H9 (cell line): ENCODE measurements at regions not wholly inside any gene's neighbourhood (a gene's known extent, or its start where the extent isn't known, plus 50 kb on each side); places are given as distances from the start of the nearest gene placed in this dataset.

Experiments
- DNase-seq: peaks from one replicate; pipeline ENCODE4 v3.0.0-alpha.2; 2017
- H2AFZ ChIP-seq: one replicate; pipeline ENCODE4 v1.6.1; 2013; ENCODE audit warnings: mild to moderate bottlenecking, low read length, control low read depth, moderate library complexity
- H2AK5ac ChIP-seq: 2 replicates; pipeline ENCODE4 v1.6.1; 2013; ENCODE audit warnings: low read length, control low read depth, mixed read lengths; ENCODE audit not compliant: insufficient read length
- H2BK120ac ChIP-seq: one replicate; pipeline ENCODE4 v1.6.1; 2013; ENCODE audit warnings: low read depth, mild to moderate bottlenecking, low read length, control low read depth, inconsistent platforms; ENCODE audit not compliant: poor library complexity, severe bottlenecking
- H2BK12ac ChIP-seq: 2 replicates; pipeline ENCODE4 v1.6.1; 2013; ENCODE audit warnings: low read length, control low read depth, mixed read lengths, low read depth; ENCODE audit not compliant: insufficient read length
- H2BK15ac ChIP-seq: 2 replicates; pipeline ENCODE4 v1.6.1; 2013; ENCODE audit warnings: low read depth, low read length, control low read depth
- H2BK20ac ChIP-seq: one replicate; pipeline ENCODE4 v1.6.1; 2013; ENCODE audit warnings: low read depth, mild to moderate bottlenecking, low read length, control low read depth, inconsistent platforms; ENCODE audit not compliant: poor library complexity, severe bottlenecking
- H2BK5ac ChIP-seq: 2 replicates; pipeline ENCODE4 v1.6.1; 2013; ENCODE audit warnings: low read length, control low read depth, mixed read lengths; ENCODE audit not compliant: insufficient read length
- H3K14ac ChIP-seq: 2 replicates; pipeline ENCODE4 v1.6.1; 2013; ENCODE audit warnings: low read length, control low read depth; ENCODE audit not compliant: insufficient read depth
- H3K18ac ChIP-seq: 2 replicates; pipeline ENCODE4 v1.6.1; 2013; ENCODE audit warnings: low read depth, mild to moderate bottlenecking, mixed read lengths, low read length, control low read depth; ENCODE audit not compliant: insufficient read length
- H3K23ac ChIP-seq: 2 replicates; pipeline ENCODE4 v1.6.1; 2013; ENCODE audit warnings: low read length, control low read depth, mixed read lengths, low read depth; ENCODE audit not compliant: insufficient read length
- H3K23me2 ChIP-seq: 2 replicates; pipeline ENCODE4 v1.6.1; 2013; ENCODE audit warnings: low read depth, mild to moderate bottlenecking, mixed read lengths, low read length, control low read depth; ENCODE audit not compliant: insufficient read length, poor library complexity, severe bottlenecking
- H3K27ac ChIP-seq: 2 replicates; pipeline ENCODE4 v1.5.1; 2013; ENCODE audit warnings: low read length, control low read depth, mixed read lengths, low read depth; ENCODE audit not compliant: insufficient read length
- H3K27me3 ChIP-seq: 2 replicates; pipeline ENCODE4 v1.6.1; 2013; ENCODE audit warnings: low read length, control low read depth, inconsistent platforms; ENCODE audit not compliant: insufficient read depth
- H3K4ac ChIP-seq: 2 replicates; pipeline ENCODE4 v1.6.1; 2013; ENCODE audit warnings: low read depth, mild to moderate bottlenecking, control low read depth, inconsistent platforms, low read length, moderate library complexity
- H3K4me1 ChIP-seq: 2 replicates; pipeline ENCODE4 v1.6.1; 2013; ENCODE audit warnings: low read length, control low read depth, inconsistent platforms; ENCODE audit not compliant: insufficient read depth
- H3K4me2 ChIP-seq: 2 replicates; pipeline ENCODE4 v1.6.1; 2013; ENCODE audit warnings: low read length, control low read depth, mixed read lengths; ENCODE audit not compliant: insufficient read length, insufficient read depth
- H3K56ac ChIP-seq: 2 replicates; pipeline ENCODE4 v1.6.1; 2013; ENCODE audit warnings: low read depth, mild to moderate bottlenecking, mixed read lengths, low read length, control low read depth; ENCODE audit not compliant: insufficient read length
- H3K79me1 ChIP-seq: 2 replicates; pipeline ENCODE4 v1.6.1; 2013; ENCODE audit warnings: low read depth, mild to moderate bottlenecking, moderate library complexity, low read length, control low read depth, inconsistent platforms; ENCODE audit not compliant: insufficient read depth, poor library complexity, severe bottlenecking
- H3K79me2 ChIP-seq: 2 replicates; pipeline ENCODE4 v1.6.1; 2013; ENCODE audit warnings: low read length, control low read depth, inconsistent platforms; ENCODE audit not compliant: insufficient read depth
- H3K9ac ChIP-seq: 2 replicates; pipeline ENCODE4 v1.6.1; 2013; ENCODE audit warnings: low read length, control low read depth, mixed read lengths; ENCODE audit not compliant: insufficient read length; ENCODE audit errors: extremely low read depth
- H3K9me3 ChIP-seq: one replicate; pipeline ENCODE4 v1.6.1; 2013; ENCODE audit warnings: low read depth, low read length, inconsistent platforms; ENCODE audit not compliant: control insufficient read depth
- H3T11ph ChIP-seq: one replicate; pipeline ENCODE4 v1.6.1; 2013; ENCODE audit warnings: mild to moderate bottlenecking, low read length, control low read depth, inconsistent platforms
- H4K20me1 ChIP-seq: one replicate; pipeline ENCODE4 v1.6.1; 2013; ENCODE audit not compliant: control insufficient read depth, insufficient read length, insufficient read depth
- H4K5ac ChIP-seq: 2 replicates; pipeline ENCODE4 v1.6.1; 2013; ENCODE audit warnings: low read depth, mild to moderate bottlenecking, mixed read lengths, low read length, control low read depth; ENCODE audit not compliant: insufficient read length
- H4K8ac ChIP-seq: replicated peaks from 2 replicates; pipeline ENCODE4 v1.6.1; 2013; ENCODE audit warnings: low read length, control low read depth, mixed read lengths, low read depth; ENCODE audit not compliant: insufficient read length
- H4K91ac ChIP-seq: 2 replicates; pipeline ENCODE4 v1.6.1; 2013; ENCODE audit warnings: low read depth, mild to moderate bottlenecking, moderate library complexity, mixed read lengths, low read length, control low read depth; ENCODE audit not compliant: insufficient read length
- H3K27ac Mint-ChIP-seq, 3 experiments: 2 replicates in 2 of 3; 3 replicates in 1 of 3; pipeline ENCODE4 v1.8.0; 2020 to 2021; ENCODE audit warnings: mixed read lengths in 3 of 3, mild to moderate bottlenecking in 1 of 3, moderate library complexity in 1 of 3
- H3K27me3 Mint-ChIP-seq: 2 replicates; pipeline ENCODE4 v1.8.0; 2021; ENCODE audit warnings: low read depth, mild to moderate bottlenecking, moderate library complexity, mixed read lengths
- H3K36me3 Mint-ChIP-seq, 3 experiments: 2 replicates in 2 of 3; 3 replicates in 1 of 3; pipeline ENCODE4 v1.8.0; 2020 to 2021; ENCODE audit warnings: low read depth in 3 of 3, mixed read lengths in 3 of 3; ENCODE audit not compliant: insufficient read depth in 1 of 3
- H3K4me1 Mint-ChIP-seq, 2 experiments: 2 replicates each; pipeline ENCODE4 v1.8.0; 2020; ENCODE audit warnings: mixed read lengths in 2 of 2
- H3K4me3 Mint-ChIP-seq, 2 experiments: 2 replicates in 1 of 2; 3 replicates in 1 of 2; pipeline ENCODE4 v1.8.0; 2020 to 2021; ENCODE audit warnings: mild to moderate bottlenecking in 2 of 2, mixed read lengths in 2 of 2, moderate library complexity in 1 of 2
- H3K9me3 Mint-ChIP-seq, 2 experiments: 2 replicates in 1 of 2; 3 replicates in 1 of 2; pipeline ENCODE4 v1.8.0; 2020; ENCODE audit warnings: mild to moderate bottlenecking in 2 of 2, mixed read lengths in 2 of 2, moderate library complexity in 1 of 2
- TF ChIP-seq, protein P1 (sequence below): fragments of 200-600 bp; sonication (generic); conservative IDR thresholded peaks from 3 replicates; pipeline ENCODE4 v1.8.0; 2021; ENCODE audit warnings: antibody characterized with exemption, mild to moderate bottlenecking

DNA sequence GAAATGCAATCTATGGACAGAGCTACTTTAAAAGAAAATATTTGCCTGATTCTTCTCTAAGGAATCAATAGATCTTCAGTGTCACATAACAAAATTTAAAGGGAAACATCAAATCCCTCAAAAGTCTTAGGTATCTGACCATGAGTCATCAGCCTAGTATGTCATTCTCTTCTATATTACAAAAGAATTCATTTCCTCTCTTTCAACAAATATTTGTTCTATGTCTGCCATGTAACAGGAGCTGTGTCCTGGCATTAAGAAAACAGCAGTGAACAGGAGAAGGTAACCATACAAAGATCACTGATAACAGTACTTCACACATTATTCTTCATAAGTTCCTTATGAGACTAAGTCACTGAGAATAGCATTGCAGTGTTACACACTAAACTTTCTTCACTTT lies 243.6 kb upstream of the DKK2 start:
- Histone ChIP-seq H3K23me2 (no peaks in the 10 kb centered on the region), H3K18ac (no peak overlapping the region), H3K27me3 (no peaks in the 10 kb centered on the region), H2BK12ac (no peak overlapping the region), H3T11ph (no peak overlapping the region), H4K5ac (no peak overlapping the region), H3K27ac (no peak overlapping the region), H3K9ac (no peak overlapping the region), H3K56ac (no peak overlapping the region), H3K4me2 (no peak overlapping the region), H2AFZ (no peak overlapping the region), H2BK15ac (no peak overlapping the region), H2BK20ac (no peak overlapping the region), H3K4ac (no peak overlapping the region), H4K91ac (no peak overlapping the region), H2BK5ac (no peak overlapping the region), H4K20me1 (no peaks in the 10 kb centered on the region), H3K14ac (no peak overlapping the region), H3K79me1 (no peaks in the 10 kb centered on the region), H2AK5ac (no peak overlapping the region), H3K4me1 (no peaks in the 10 kb centered on the region), H3K23ac (no peak overlapping the region), H3K9me3 (no peaks in the 10 kb centered on the region), H4K8ac (no peak overlapping the region), H3K79me2 (no peaks in the 10 kb centered on the region), H2BK120ac (no peak overlapping the region)
- peaks cover 0 to 7% of the 10 kb centered on the region in 2 experiments; a peak in 2 of 4 replicates for H3K4me1 Mint-ChIP-seq
- no peak overlapping the region for H3K4me3 Mint-ChIP-seq
- no peaks in the 10 kb centered on the region for H3K9me3 Mint-ChIP-seq
- no peak overlapping the region for H3K27ac Mint-ChIP-seq
- no peak for DNase-seq
- TF ChIP-seq, protein P1, sequence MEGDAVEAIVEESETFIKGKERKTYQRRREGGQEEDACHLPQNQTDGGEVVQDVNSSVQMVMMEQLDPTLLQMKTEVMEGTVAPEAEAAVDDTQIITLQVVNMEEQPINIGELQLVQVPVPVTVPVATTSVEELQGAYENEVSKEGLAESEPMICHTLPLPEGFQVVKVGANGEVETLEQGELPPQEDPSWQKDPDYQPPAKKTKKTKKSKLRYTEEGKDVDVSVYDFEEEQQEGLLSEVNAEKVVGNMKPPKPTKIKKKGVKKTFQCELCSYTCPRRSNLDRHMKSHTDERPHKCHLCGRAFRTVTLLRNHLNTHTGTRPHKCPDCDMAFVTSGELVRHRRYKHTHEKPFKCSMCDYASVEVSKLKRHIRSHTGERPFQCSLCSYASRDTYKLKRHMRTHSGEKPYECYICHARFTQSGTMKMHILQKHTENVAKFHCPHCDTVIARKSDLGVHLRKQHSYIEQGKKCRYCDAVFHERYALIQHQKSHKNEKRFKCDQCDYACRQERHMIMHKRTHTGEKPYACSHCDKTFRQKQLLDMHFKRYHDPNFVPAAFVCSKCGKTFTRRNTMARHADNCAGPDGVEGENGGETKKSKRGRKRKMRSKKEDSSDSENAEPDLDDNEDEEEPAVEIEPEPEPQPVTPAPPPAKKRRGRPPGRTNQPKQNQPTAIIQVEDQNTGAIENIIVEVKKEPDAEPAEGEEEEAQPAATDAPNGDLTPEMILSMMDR: no peak
- no peaks in the 10 kb centered on the region for H3K36me3 Mint-ChIP-seq
- no peaks in the 10 kb centered on the region for H3K27me3 Mint-ChIP-seq
